OCI-LY7 (cell line): ENCODE measurements at regions not wholly inside any gene's neighbourhood (a gene's known extent, or its start where the extent isn't known, plus 50 kb on each side); places are given as distances from the start of the nearest gene placed in this dataset.

Experiments used
- CTCF ChIP-seq: fragments of 200-600 bp; sonication (generic); conservative IDR thresholded peaks from 2 replicates; pipeline ENCODE4 v1.5.1; 2014; ENCODE audit warnings: mild to moderate bottlenecking, antibody characterized with exemption, low read length, moderate library complexity, mixed read lengths
- EZH2phosphoT487 ChIP-seq: fragments of 200-600 bp; sonication (generic); IDR thresholded peaks from 2 replicates; pipeline ENCODE4 v1.6.1; 2018; ENCODE audit warnings: low read depth, borderline replicate concordance, mild to moderate bottlenecking, mixed run types, antibody characterized with exemption, low read length, moderate library complexity, mixed read lengths

- no peak for TF ChIP-seq CTCF
- no peak for TF ChIP-seq EZH2phosphoT487
Measured at GRCh38 chr14:34137001-34137745, 186.3 kb upstream of the EGLN3 start.
